ENCODE measurements at regions not wholly inside any gene's neighbourhood (a gene's known extent, or its start where the extent isn't known, plus 50 kb on each side); places are given as distances from the start of the nearest gene placed in this dataset.

DNA sequence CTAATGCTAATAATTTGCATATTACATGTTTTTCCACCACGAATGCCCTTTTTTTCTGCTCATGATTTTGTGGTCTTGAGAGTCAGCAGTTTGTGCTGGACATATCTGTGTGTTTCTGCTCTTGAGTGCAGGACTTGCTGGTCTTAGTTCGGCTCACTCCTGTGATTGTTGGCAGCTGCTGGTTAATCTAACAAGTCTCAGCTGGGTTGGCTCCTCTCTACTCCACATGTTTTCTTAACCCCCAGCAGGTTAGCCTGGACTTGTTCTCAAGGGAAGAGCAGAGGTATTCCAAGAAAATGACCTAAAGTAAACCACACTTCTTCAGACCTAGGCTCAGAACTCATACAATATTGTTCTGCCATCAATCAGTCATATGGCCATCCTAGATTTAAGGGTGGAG lies 1238.9 kb downstream of the XPNPEP1 start:
- H3K79me2 ChIP-seq (ENCODE audit: control insufficient read depth in 1 of 2, insufficient read depth in 2 of 2, low read length in 2 of 2) = no peaks in the 10 kb centered on the region
- H3K27me3 ChIP-seq (replicated peaks in 1 of 4; ENCODE audit: control insufficient read depth in 3 of 4, extremely low read depth in 1 of 4, insufficient read depth in 3 of 4, low read length in 3 of 4) = no peaks in the 10 kb centered on the region
- TF ChIP-seq YY1 (IDR thresholded peaks at IDR 0.05; ENCODE audit: low read depth, low read length) = no peak
- TF ChIP-seq CREB1 (IDR thresholded peaks at IDR 0.05) = no peak
- ChIA-PET POLR2A (ENCODE audit: partially characterized antibody) (no interaction called here), CTCF (ENCODE audit: partially characterized antibody) (no interaction called here)
- no peak overlapping the region for H4K8ac ChIP-seq (ENCODE audit: extremely low read depth, insufficient read depth, low read length)
- no peak for DNase-seq (ENCODE audit: low read depth in 1 of 2, low spot score in 2 of 2)
- H3K27ac ChIP-seq (ENCODE audit: low read depth, low read length) = no peak overlapping the region
- H3K23ac ChIP-seq (ENCODE audit: insufficient read length) = no peak overlapping the region
- H3K9me3 ChIP-seq (ENCODE audit: insufficient read depth in 2 of 2, low read depth in 1 of 2, low read length in 1 of 2) = no peaks in the 10 kb centered on the region
- H2AK5ac ChIP-seq (ENCODE audit: low read depth, low read length) = no peak overlapping the region
- H2BK5ac ChIP-seq (ENCODE audit: low read depth, low read length) = no peak overlapping the region
- no peak overlapping the region for H2BK120ac ChIP-seq (replicated peaks; ENCODE audit: low read depth, low read length)
- H4K5ac ChIP-seq (ENCODE audit: insufficient read length, low read depth, low read length) = no peak overlapping the region
- H3K36me3 ChIP-seq (ENCODE audit: control insufficient read depth in 2 of 4, insufficient read depth in 4 of 4, low read length in 3 of 4) = no peaks in the 10 kb centered on the region
- no peak overlapping the region for H4K91ac ChIP-seq (replicated peaks; ENCODE audit: insufficient read length, low read length)
- H2BK12ac ChIP-seq (ENCODE audit: low read depth, low read length) = no peak overlapping the region
- H4K20me1 ChIP-seq (replicated peaks in 1 of 2; ENCODE audit: control insufficient read depth in 1 of 2, insufficient read depth in 2 of 2, low read length in 2 of 2) = no peaks in the 10 kb centered on the region
- no peak overlapping the region for H3K9ac ChIP-seq (replicated peaks in 1 of 4; ENCODE audit: extremely low read depth in 1 of 4, low read depth in 3 of 4, low read length in 3 of 4)
- 84% methylated on average over 2 of the region's 2 CpGs; no CpG with 5 or more reads in 1 of the 2 experiments for WGBS, 2 experiments (ENCODE audit: extremely low coverage in 1 of 2, insufficient coverage in 1 of 2, insufficient read length in 1 of 2, insufficient replicate concordance in 2 of 2, low coverage in 1 of 2, low lambda C conversion rate in 2 of 2, missing lambda C conversion rate in 1 of 2)
- no peak overlapping the region for H2BK20ac ChIP-seq (ENCODE audit: low read length)
- no peak overlapping the region for H2AFZ ChIP-seq (ENCODE audit: low read length)
- no peak overlapping the region for H2BK15ac ChIP-seq (ENCODE audit: low read length)
- no peak overlapping the region for H3K4me2 ChIP-seq (ENCODE audit: insufficient read depth in 1 of 2, low read depth in 2 of 2, low read length in 2 of 2)
- no peak overlapping the region for H3K14ac ChIP-seq (ENCODE audit: insufficient read length)
- H3K4me3 ChIP-seq (ENCODE audit: extremely low read depth in 1 of 4, insufficient read depth in 2 of 4, low read depth in 3 of 4, low read length in 4 of 4) = no peak overlapping the region
- H3K79me1 ChIP-seq (ENCODE audit: low read depth, low read length) = no peaks in the 10 kb centered on the region
- H3K56ac ChIP-seq (replicated peaks; ENCODE audit: insufficient read length, low read depth, low read length) = no peak overlapping the region
- no peaks in the 10 kb centered on the region for H3K23me2 ChIP-seq (ENCODE audit: low read depth, low read length)
- no peak for FAIRE-seq
- no peaks in the 10 kb centered on the region for H3K4me1 ChIP-seq (replicated peaks in 1 of 4; ENCODE audit: control insufficient read depth in 3 of 4, insufficient read depth in 4 of 4, low read length in 3 of 4)
- H3K4ac ChIP-seq (replicated peaks; ENCODE audit: insufficient read length, low read depth, low read length) = no peak overlapping the region
- no peak overlapping the region for H3K18ac ChIP-seq (ENCODE audit: extremely low read depth, low read length)
